Panc1 (cell line): ENCODE measurements at regions not wholly inside any gene's neighbourhood (a gene's known extent, or its start where the extent isn't known, plus 50 kb on each side); places are given as distances from the start of the nearest gene placed in this dataset.

ENCODE experiments used
- ATAC-seq: fragments of 200-7000 bp; cut with Tn5 transposase; 2 replicates; pipeline ENCODE4 v1.9.1; 2020; ENCODE audit warnings: mild to moderate bottlenecking, moderate library complexity
- BruUV-seq: library from RNA; stranded (reverse); fragments of 400-500 nt; replicated peaks from 2 replicates; lab custom pipeline; 2021; lab: Mats Ljungman, UMichigan
- CTCF ChIA-PET: fragments of 300-600 bp; sonication (Branson Sonifier 250); formaldehyde crosslinking; loops from one replicate; lab custom pipeline; 2022; ENCODE audit warnings: antibody characterized with exemption; lab: Charles Lee
- POLR2A ChIA-PET: fragments of 300-600 bp; sonication (Branson Sonifier 250); formaldehyde crosslinking; loops from one replicate; lab custom pipeline; 2022; ENCODE audit warnings: antibody characterized with exemption; lab: Charles Lee
- DNase-seq: peaks from one replicate; pipeline ENCODE4 v3.0.0-alpha.2; 2010; ENCODE audit warnings: low read depth, low spot score
- H3K27ac ChIP-seq: 2 replicates; pipeline ENCODE4 v1.5.1; 2011; ENCODE audit warnings: mild to moderate bottlenecking, low read length, inconsistent platforms
- H3K27me3 ChIP-seq: fragments of 200-500 bp; sonication (Bioruptor generic); 2 replicates; pipeline ENCODE4 v1.6.0; 2014; ENCODE audit warnings: low read length, inconsistent platforms; ENCODE audit not compliant: control insufficient read depth, insufficient read depth
- H3K36me3 ChIP-seq: fragments of 200-500 bp; sonication (Bioruptor generic); 2 replicates; pipeline ENCODE4 v1.5.1; 2014; ENCODE audit warnings: inconsistent platforms, mild to moderate bottlenecking, low read length, moderate library complexity; ENCODE audit not compliant: control insufficient read depth, insufficient read depth
- H3K4me1 ChIP-seq: 2 replicates; pipeline ENCODE4 v1.5.1; 2011; ENCODE audit warnings: inconsistent platforms, mild to moderate bottlenecking, low read length, moderate library complexity; ENCODE audit not compliant: control insufficient read depth, insufficient read depth
- H3K4me3 ChIP-seq, 2 experiments: 2 replicates each; pipeline ENCODE4 v1.5.1; 2011 to 2012; ENCODE audit warnings: low read depth in 2 of 2, low read length in 2 of 2, mild to moderate bottlenecking in 2 of 2, inconsistent platforms in 1 of 2, moderate library complexity in 1 of 2
- H3K9me3 ChIP-seq: fragments of 200-500 bp; sonication (Bioruptor generic); 2 replicates; pipeline ENCODE4 v1.5.1; 2014; ENCODE audit warnings: low read depth, mild to moderate bottlenecking, inconsistent platforms, low read length, moderate library complexity; ENCODE audit not compliant: control insufficient read depth, insufficient read depth
- POLR2AphosphoS5 ChIP-seq: IDR thresholded peaks from 2 replicates; pipeline ENCODE4 v1.6.1; 2012; ENCODE audit warnings: mild to moderate bottlenecking, low read depth, low read length, moderate library complexity
- SIN3A ChIP-seq: IDR thresholded peaks from 2 replicates; pipeline ENCODE4 v1.6.1; 2012; ENCODE audit warnings: low read depth, mild to moderate bottlenecking, low read length, moderate library complexity, borderline replicate concordance; ENCODE audit not compliant: insufficient read depth
- TCF7L2 ChIP-seq: IDR thresholded peaks from 2 replicates; pipeline ENCODE4 v1.6.1; 2011; ENCODE audit warnings: mild to moderate bottlenecking, low read depth, low read length, inconsistent platforms
- in situ Hi-C: cut with HindIII; loops from 2 replicates; pipeline ENCODE4 v1.10.0; 2016; ENCODE audit warnings: low sequenced_read_pairs, low pct_unique_long_range_greater_than_20kb
- intact Hi-C: fragments of 100-400 bp; cut with micrococcal nuclease; formaldehyde crosslinking; loops from one replicate; pipeline ENCODE4 v1.10.0; 2022; ENCODE audit not compliant: unreplicated experiment
- TF ChIP-seq, protein P1 (sequence below): fragments of 450-650 bp; IDR thresholded peaks from 2 replicates; pipeline ENCODE4 v1.5.1; 2017; ENCODE audit warnings: mild to moderate bottlenecking
- TF ChIP-seq, protein P2 (sequence below), 2 experiments: IDR thresholded peaks; 2 replicates each; pipeline ENCODE4 v1.6.1; 2011 to 2012; ENCODE audit warnings: low read depth in 2 of 2, control low read depth in 1 of 2, low read length in 1 of 2, mild to moderate bottlenecking in 1 of 2, moderate library complexity in 1 of 2; ENCODE audit not compliant: insufficient read depth in 1 of 2

DNA sequence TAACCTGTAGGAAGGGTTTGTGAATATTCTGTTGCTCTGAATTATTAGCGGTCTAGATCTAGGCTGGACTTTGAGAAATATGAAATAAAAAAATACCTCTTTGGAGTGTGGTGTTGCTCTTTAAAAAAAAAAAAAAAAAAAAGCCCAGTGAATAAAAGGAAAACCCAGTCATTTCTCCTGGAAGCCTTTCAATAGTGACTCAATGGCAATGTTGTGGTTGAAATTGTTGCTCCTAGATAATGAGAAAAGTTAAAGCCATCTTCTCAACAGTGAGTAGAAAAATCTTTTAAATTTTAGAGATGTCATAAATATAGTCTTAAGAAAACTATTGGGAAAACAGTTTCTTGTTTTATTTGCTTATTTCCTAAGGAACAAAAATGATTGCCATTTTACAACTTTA lies 135.3 kb downstream of the RFC3 start:
- POLR2A ChIA-PET = no interaction called here
- CTCF ChIA-PET = no interaction called here
- DNase-seq (no peak), ATAC-seq (no peak)
- H3K27me3 ChIP-seq = no peaks in the 10 kb centered on the region
- no peaks in the 10 kb centered on the region for H3K9me3 ChIP-seq
- H3K4me3 ChIP-seq = no peak overlapping the region
- no TSS peak for BruUV-seq
- no peaks in the 10 kb centered on the region for H3K4me1 ChIP-seq
- H3K36me3 ChIP-seq = no peaks in the 10 kb centered on the region
- intact Hi-C loops (no loop called here), in situ Hi-C loops (no loop called here)
- TF ChIP-seq TCF7L2 (no peak), POLR2AphosphoS5 (no peak), SIN3A (no peak)
- TF ChIP-seq, protein P1, sequence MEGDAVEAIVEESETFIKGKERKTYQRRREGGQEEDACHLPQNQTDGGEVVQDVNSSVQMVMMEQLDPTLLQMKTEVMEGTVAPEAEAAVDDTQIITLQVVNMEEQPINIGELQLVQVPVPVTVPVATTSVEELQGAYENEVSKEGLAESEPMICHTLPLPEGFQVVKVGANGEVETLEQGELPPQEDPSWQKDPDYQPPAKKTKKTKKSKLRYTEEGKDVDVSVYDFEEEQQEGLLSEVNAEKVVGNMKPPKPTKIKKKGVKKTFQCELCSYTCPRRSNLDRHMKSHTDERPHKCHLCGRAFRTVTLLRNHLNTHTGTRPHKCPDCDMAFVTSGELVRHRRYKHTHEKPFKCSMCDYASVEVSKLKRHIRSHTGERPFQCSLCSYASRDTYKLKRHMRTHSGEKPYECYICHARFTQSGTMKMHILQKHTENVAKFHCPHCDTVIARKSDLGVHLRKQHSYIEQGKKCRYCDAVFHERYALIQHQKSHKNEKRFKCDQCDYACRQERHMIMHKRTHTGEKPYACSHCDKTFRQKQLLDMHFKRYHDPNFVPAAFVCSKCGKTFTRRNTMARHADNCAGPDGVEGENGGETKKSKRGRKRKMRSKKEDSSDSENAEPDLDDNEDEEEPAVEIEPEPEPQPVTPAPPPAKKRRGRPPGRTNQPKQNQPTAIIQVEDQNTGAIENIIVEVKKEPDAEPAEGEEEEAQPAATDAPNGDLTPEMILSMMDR = no peak
- TF ChIP-seq, protein P2, sequence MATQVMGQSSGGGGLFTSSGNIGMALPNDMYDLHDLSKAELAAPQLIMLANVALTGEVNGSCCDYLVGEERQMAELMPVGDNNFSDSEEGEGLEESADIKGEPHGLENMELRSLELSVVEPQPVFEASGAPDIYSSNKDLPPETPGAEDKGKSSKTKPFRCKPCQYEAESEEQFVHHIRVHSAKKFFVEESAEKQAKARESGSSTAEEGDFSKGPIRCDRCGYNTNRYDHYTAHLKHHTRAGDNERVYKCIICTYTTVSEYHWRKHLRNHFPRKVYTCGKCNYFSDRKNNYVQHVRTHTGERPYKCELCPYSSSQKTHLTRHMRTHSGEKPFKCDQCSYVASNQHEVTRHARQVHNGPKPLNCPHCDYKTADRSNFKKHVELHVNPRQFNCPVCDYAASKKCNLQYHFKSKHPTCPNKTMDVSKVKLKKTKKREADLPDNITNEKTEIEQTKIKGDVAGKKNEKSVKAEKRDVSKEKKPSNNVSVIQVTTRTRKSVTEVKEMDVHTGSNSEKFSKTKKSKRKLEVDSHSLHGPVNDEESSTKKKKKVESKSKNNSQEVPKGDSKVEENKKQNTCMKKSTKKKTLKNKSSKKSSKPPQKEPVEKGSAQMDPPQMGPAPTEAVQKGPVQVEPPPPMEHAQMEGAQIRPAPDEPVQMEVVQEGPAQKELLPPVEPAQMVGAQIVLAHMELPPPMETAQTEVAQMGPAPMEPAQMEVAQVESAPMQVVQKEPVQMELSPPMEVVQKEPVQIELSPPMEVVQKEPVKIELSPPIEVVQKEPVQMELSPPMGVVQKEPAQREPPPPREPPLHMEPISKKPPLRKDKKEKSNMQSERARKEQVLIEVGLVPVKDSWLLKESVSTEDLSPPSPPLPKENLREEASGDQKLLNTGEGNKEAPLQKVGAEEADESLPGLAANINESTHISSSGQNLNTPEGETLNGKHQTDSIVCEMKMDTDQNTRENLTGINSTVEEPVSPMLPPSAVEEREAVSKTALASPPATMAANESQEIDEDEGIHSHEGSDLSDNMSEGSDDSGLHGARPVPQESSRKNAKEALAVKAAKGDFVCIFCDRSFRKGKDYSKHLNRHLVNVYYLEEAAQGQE (IDR thresholded peaks at IDR 0.05; ENCODE audit: insufficient read depth in 1 of 2, low read depth in 2 of 2, low read length in 1 of 2) = no peak
- H3K27ac ChIP-seq = no peak overlapping the region

DNA sequence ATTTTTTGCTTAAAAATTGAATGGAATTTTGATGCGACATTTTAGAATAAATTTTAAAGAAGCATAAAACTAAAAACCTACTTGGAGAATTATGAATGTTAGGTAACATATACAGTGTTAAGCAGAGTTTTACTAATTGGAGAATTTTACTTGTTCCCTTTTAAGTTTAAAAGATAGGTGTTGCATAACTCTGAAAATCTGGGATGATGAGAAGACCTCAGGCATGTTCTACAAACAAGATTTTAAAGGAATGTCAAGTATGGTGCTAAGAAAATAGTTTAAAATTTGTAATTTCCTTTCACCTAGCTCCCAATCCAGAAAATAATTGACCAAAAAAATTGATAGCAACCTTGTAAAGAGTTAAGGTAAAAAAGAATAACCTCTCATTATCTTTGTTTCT lies 135.8 kb downstream of the RFC3 start:
- in situ Hi-C loops (no loop called here), intact Hi-C loops (no loop called here)

More for the DNA sequence above, 135.8 kb downstream of the RFC3 start:
- no TSS peak for BruUV-seq
- Histone ChIP-seq H3K4me3 (no peak overlapping the region), H3K4me1 (no peaks in the 10 kb centered on the region), H3K36me3 (no peaks in the 10 kb centered on the region), H3K27ac (no peak overlapping the region), H3K9me3 (no peaks in the 10 kb centered on the region), H3K27me3 (no peaks in the 10 kb centered on the region)
- ChIA-PET POLR2A (no interaction called here), CTCF (no interaction called here)
- TF ChIP-seq SIN3A (no peak), POLR2AphosphoS5 (no peak), TCF7L2 (no peak)
- TF ChIP-seq, protein P2 (IDR thresholded peaks at IDR 0.05; ENCODE audit: insufficient read depth in 1 of 2, low read depth in 2 of 2, low read length in 1 of 2) = no peak
- TF ChIP-seq, protein P1 = no peak
- no peak for DNase-seq
- no peak for ATAC-seq
